Lower leg skin (tissue), 4 donors: ENCODE measurements at regions not wholly inside any gene's neighbourhood (a gene's known extent, or its start where the extent isn't known, plus 50 kb on each side); places are given as distances from the start of the nearest gene placed in this dataset.

ENCODE experiments used
- DNase-seq, 2 donors: peaks; one replicate each; pipeline ENCODE4 v3.0.0-alpha.2; 2019; ENCODE audit warnings: low spot score in 2 of 2
- H3K4me3 ChIP-seq: fragments of 200-600 bp; sonication (generic); 2 replicates; pipeline ENCODE4 v1.5.1; 2017; ENCODE audit warnings: mild to moderate bottlenecking, low read depth; ENCODE audit not compliant: poor library complexity, severe bottlenecking
- CTCF ChIP-seq, 3 donors: fragments of 450-650 bp; IDR thresholded peaks; one replicate each; pipeline ENCODE4 v1.5.1; 2016; ENCODE audit warnings: antibody characterized with exemption in 3 of 3, mild to moderate bottlenecking in 3 of 3, moderate library complexity in 2 of 3
- POLR2A ChIP-seq, 2 donors: fragments of 450-650 bp; IDR thresholded peaks; one replicate each; pipeline ENCODE4 v1.6.1; 2016 to 2017; ENCODE audit warnings: antibody characterized with exemption in 2 of 2, mild to moderate bottlenecking in 1 of 2, moderate library complexity in 1 of 2
- WGBS, 2 donors: methylation state at CpG; one replicate each; pipeline ENCODE4 v1.1.5; 2018; 5-methylcytosine and 5-hydroxymethylcytosine counted together
- intact Hi-C: fragments of 100-400 bp; cut with DNase I; formaldehyde crosslinking; loops from one replicate; pipeline ENCODE4 v1.15.0; 2023; ENCODE audit warnings: low total_unique reads

GRCh38 chr11:128359515-128359914 lies 227.8 kb downstream of the ETS1 start:
- TF ChIP-seq CTCF (IDR thresholded peaks at IDR 0.05) (no peak), POLR2A (IDR thresholded peaks at IDR 0.05) (no peak)
- DNase-seq: no peak
- no peak overlapping the region for H3K4me3 ChIP-seq
- intact Hi-C loops: no loop called here
- 75 to 77% methylated on average over 3 of the region's 3 CpGs for WGBS, 2 donors

DNA sequence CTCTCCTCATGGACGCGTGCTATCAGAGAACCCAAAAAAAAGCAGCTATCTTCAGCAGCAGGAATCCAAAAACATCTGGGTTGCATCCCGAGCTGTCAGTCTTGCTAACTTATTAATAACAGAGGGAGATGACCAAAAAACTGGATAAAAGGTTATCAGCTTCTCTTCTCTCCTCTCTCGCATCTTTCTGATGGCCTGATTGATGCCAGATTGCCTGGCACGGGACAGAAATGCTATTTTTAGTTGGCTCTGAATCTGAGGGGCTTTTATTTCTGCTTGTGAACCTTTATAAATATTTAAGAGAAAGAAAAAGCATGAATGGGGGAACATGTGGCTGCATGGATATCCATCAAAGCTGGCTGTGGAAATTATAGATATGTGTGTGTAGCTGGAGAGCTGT lies 230.3 kb downstream of the ETS1 start:
- TF ChIP-seq POLR2A (IDR thresholded peaks at IDR 0.05) (no peak), CTCF (IDR thresholded peaks at IDR 0.05) (no peak)
- WGBS, 2 donors: 45 to 47% methylated on average over 5 of the region's 5 CpGs
- no peak for DNase-seq
- intact Hi-C loops: no loop called here
- no peak overlapping the region for H3K4me3 ChIP-seq

DNA sequence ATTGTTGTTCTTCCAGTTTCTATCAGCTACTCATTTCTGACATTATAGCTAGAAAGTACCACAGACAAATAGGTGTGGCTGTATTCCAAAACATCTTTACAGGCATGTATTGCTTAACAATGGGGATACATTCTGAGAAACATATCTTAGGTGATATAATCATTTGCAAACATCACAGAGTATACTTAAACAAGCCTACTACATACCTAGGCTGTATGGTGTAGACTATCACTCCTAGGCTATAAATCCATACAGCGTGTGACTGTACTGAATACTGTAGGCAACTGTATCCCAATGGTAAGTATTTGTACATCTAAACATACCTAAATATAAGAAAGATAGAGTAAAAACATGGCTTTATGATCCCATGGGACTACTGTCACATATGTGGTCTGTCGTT lies 231.8 kb downstream of the ETS1 start:
- intact Hi-C loops: no loop called here
- WGBS, 2 donors: 93 to 95% methylated on average over 2 of the region's 2 CpGs

GRCh38 chr11:128354476-128354875 lies 232.9 kb downstream of the ETS1 start:
- DNase-seq: no peak
- no peak overlapping the region for H3K4me3 ChIP-seq
- WGBS, 2 donors: 61 to 87% methylated on average over 2 of the region's 2 CpGs
- intact Hi-C loops: no loop called here
- no peak for TF ChIP-seq POLR2A (IDR thresholded peaks at IDR 0.05)
- TF ChIP-seq CTCF (IDR thresholded peaks at IDR 0.05): no peak

More for the DNA sequence above, 231.8 kb downstream of the ETS1 start:
- DNase-seq: no peak
- TF ChIP-seq POLR2A (IDR thresholded peaks at IDR 0.05): no peak
- TF ChIP-seq CTCF (IDR thresholded peaks at IDR 0.05): no peak
- no peak overlapping the region for H3K4me3 ChIP-seq

DNA sequence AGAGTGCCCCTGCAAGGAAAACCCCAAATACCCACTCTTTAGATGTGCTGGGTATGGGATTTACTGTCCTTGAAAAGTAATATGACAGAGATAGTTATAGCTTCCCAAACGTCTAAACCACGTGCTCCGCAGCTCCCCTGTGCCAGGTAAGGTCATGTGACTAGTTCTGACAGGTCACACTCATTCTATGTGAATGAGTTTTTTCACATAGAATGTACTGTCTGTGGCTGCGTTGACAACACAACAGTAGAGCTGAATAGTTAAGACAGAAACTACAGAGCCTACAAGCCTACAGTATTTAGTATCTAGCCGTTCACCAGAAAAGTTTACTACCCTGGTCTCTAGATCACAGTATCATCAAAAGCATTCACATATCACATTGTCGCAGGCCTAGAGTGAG lies 236.2 kb downstream of the ETS1 start:
- no peak overlapping the region for H3K4me3 ChIP-seq
- intact Hi-C loops: no loop called here
- no peak for DNase-seq
- 64 to 75% methylated on average over 6 of the region's 6 CpGs for WGBS, 2 donors
- TF ChIP-seq CTCF (IDR thresholded peaks at IDR 0.05): no peak
- TF ChIP-seq POLR2A (IDR thresholded peaks at IDR 0.05): no peak

GRCh38 chr11:128349650-128350299 lies 237.6 kb downstream of the ETS1 start:
- TF ChIP-seq POLR2A (IDR thresholded peaks at IDR 0.05): no peak
- TF ChIP-seq CTCF (IDR thresholded peaks at IDR 0.05): no peak
- intact Hi-C loops: no loop called here
- no peak for DNase-seq
- whole genome bisulfite sequencing, 2 donors: 74 to 77% methylated on average over 6 of the region's 6 CpGs
- H3K4me3 ChIP-seq: no peak overlapping the region
